ENCODE measurements at regions not wholly inside any gene's neighbourhood (a gene's known extent, or its start where the extent isn't known, plus 50 kb on each side); places are given as distances from the start of the nearest gene placed in this dataset.
A peak's percentile ranks its signal among the peaks of the same experiment; 100 is the strongest.

DNA sequence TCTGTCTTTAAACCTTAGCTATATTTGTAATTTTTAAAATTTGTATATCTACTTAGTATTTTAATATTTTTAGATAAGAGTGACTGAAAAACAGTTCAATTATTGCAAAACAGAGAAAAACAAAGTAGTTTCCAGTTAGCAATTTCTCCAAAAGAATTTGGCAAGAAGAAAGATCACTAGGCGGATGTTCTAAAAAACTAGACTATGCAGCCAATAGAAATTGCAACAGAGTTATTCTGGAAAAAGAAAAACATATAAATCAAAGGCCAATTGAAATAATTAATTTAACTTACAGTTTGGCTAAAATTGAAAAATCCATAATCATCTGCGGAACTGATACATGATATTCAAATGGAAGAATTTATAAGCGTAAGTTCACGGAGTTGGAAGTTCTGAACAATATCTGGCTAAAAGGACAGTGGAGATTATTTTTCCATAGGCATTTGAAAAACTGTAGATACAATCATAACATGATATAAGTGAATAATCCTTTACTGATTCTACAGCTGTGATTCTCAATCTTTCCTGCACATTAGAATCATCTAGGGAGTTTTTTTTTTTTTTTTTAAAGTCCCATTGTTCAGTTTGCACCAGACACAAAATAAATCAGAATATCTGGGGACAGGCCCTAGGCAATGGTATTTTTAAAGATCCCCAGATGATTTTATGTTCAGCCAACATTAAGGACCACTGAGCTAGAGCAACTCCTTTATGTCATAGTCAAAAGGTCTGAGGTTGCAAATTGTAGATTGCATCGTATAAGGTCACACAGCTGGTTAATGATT lies 605.1 kb upstream of the DAB2 start:
- DNase-seq = no peak

DNA sequence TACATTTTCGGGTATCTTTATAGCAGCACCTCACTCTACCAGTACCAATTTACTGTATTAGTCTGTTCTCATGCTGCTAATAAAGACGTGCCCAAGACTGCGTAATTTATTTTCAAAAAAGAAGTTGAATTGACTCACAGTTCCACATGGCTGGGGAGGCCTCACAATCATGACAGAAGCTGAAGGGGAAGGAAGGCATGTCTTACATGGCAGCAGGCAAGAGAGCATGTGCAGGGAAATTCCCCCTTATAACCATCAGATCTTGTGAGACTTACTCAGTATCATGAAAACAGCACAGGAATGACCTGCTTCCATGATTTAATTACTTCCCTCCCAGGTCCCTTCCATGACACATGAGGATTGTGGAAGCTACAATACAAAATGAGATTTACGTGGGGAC lies 602.6 kb upstream of the DAB2 start:
- DNase-seq = no peak

DNA sequence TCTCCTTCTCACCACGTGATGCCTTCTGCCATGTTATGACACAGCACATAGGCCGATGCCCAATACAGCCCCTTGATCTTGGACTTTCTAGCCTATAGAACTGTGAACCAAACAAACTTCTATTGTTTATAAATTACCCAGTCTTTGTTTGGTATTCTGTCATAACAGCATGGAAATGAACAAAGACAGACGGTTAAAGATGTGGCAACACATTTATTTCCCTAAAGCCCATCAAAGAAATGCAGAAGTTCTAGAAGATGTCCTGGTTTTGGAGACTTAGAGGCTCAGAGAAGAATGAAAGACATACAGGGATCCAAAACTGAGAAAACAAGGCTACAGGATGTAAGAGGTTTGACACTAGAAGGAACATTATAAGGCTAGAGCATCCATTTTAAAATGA lies 600.8 kb upstream of the DAB2 start:
- DNase-seq = no peak

- no peak for DNase-seq
Measured at GRCh38 chr5:40022057-40022456, 597.3 kb upstream of the DAB2 start.

DNA sequence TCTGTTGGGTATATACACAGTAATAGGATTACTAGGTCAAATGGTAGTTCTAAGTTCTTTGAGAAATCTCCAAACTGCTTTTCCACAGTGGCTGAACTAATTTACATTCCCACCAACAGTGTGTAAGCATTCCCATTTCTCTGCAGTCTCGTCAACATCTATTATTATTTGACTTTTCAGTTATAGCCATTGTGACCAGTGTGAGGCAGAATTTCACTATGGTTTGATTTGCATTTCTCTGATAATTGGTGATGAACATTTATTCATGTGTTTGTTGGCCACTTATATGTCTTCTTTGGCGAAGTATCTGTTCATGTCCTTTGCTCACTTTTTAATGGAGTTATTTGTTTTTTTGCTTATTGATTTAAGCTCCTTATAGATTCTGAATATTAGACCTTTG lies 596.2 kb upstream of the DAB2 start:
- DNase-seq = no peak

GRCh38 chr5:40017918-40018317 lies 593.1 kb upstream of the DAB2 start:
- no peak for DNase-seq

- DNase-seq = no peak
Measured at GRCh38 chr5:40017135-40017534, 592.4 kb upstream of the DAB2 start.

DNA sequence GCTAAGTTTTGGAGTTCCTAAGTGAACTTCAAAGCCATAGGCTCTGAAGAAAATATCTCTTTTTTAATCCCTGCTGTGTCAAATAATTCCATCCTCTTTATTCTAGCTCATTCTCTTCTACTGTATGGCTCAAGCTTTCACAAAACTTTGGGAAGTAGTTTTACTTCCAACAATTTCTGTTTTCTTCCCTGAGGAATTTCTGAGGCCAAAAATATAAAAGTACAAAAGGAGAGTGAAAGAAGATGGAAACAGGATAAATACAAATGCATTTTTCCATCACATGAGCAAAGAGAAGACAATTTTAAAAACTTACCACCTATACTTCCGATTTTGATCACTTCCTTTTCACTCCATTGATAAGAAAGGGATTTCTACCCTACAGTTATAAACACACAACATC lies 585.7 kb upstream of the DAB2 start:
- no peak for DNase-seq

DNA sequence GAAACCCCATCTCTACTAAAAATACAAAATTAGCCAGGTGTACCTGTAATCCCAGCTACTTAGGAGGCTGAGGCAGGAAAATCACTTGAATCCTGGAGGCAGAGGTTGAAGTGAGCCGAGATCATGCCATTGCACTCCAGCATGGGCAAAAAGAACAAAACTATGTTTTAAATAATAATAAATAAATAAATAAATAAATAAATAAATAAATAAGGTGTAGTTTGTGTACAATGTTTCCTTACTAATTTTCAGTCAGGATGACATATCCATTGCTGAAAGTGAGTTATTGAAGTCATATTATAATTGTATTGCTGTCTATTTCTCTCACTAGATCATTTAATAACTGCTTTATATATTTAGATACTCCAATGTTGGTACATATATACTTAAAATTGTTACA lies 581.5 kb upstream of the DAB2 start:
- DNase-seq = no peak

- DNase-seq = no peak
Measured at GRCh38 chr5:40001796-40002195, 577.0 kb upstream of the DAB2 start.

DNA sequence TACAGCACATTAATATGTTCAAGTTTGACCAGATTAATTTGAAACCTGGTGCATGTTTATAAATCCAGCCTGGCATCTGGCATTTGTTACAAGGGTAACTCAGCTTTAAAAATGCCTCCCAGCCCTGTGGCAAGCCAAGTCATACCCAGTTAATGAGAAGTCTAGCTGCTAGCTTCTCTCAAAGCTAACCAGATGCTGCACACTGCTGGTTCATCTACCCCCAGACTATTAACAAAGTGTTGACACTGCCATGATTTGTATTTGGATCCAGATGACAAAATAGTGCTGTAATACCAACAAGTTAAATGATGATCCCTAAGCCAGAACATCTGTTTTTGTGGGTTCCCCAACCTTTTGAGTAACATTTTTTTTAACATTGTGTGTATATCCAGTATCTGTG lies 573.7 kb upstream of the DAB2 start:
- DNase-seq = no peak

GRCh38 chr5:39995990-39996389 lies 571.2 kb upstream of the DAB2 start:
- DNase-seq = no peak

DNA sequence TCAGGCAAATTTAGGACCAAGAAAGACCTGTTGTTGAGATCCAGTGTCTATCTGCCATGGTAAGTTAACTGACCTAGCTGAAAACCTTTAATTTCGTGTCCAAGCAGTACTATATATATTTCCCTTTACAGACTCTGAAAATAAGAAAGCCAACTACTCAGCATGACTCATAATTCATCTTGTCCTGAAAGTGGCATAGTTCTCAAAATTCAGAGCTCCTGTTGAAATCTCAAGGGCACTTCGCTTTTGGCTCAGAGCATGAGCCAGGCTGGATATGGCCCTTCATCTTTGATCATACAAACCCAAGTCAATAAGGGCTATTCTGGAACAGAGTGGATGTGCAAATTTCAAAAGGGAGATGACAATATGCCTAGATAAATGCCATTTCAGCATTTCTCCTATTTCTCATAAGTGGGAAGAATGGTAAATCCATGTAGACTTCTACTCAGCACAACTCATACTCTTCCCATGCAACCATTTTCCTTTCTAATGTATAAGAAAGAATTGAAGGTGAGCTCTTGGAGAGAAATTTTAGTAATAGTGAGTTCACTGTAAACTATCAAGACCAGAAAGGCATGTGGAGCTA lies 567.9 kb upstream of the DAB2 start:
- no peak for DNase-seq

GRCh38 chr5:39986614-39987013 lies 561.8 kb upstream of the DAB2 start:
- DNase-seq = no peak

GRCh38 chr5:39980056-39980455 lies 555.3 kb upstream of the DAB2 start:
- DNase-seq = no peak

- no peak for DNase-seq
Measured at GRCh38 chr5:39977066-39977655, 552.4 kb upstream of the DAB2 start.

DNA sequence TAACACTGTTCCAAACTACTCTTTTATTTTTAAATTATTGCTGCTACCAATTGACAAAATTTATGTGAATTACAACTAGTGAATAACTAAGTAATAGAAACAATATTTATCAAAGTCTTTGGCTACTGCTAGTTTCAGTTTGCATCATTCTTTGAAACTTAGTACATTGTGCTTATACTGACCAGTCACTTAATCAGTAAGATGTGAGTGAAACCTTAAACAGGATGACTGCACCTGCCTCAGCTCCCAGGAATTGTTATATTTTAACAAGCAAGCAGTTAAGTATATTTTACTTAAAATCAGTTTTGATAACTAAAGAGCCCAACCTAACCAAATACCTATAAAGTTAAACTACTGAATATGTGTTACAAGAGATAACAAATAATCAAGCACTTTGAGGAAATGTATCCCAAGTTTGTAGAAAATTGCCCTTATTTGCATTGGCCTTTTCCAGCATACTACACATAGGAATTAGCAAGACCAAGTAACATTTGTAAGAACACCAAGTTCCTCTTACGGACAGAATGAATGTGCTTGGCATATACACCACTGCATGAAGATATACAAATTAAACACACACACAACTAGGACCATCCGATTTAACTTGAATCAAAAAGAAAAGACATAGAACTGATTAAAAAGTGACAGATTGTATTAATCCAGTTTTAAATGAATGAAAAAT lies 545.5 kb upstream of the DAB2 start:
- DNase-seq = no peak

DNA sequence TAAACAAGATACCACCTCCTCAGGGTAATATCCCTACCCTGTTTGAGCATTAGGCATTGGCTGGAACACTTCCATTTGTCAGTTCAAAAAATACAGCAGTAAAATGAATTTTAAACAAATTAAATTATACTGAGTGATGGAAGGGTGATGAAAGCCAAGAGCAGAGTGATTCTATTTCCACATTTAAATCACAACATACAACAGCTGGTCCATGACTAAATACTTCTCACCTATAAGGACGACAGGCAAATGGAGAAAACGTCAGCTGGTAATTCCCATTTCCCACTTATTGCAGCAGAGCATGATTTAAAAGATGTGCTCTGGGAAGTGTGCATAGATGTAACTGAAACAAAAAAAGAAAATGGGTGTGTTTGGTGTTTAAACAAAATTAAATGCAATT lies 543.6 kb upstream of the DAB2 start:
- DNase-seq = no peak

DNA sequence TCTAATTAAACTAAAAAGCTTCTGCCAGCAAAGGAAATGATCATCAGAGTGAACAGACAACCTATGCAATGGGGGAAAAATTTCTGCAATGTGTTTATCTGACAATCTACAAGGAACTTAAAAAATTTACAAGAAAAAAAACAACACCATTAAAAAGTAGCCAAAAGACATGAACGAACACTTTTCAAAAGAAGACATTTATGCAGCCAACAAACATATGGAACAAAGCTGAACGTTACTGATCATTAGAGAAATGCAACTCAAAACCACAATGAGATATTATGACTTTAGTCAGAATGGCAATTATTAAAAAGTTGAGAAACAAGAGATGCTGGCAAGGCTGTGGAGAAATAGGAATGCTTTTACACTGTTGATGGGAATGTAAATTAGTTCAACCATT lies 530.4 kb upstream of the DAB2 start:
- no peak for DNase-seq

DNA sequence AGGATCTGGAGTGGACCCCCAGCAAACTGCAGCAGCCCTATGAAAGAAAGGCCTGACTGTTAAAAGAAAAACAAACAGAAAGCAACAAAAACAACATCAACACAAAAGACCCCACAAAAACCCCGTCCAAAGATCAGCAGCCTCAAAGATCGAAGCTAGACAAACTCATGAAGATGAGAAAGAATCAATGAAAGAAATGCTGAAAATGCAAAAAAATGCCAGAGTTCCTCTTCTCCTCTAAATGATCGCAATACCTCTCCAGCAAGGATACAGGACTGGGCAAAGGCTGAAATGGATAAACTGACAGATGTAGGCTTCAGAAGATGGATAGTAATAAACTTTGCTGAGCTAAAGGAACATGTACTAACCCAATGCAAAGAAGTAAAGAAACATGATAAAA lies 526.3 kb upstream of the DAB2 start:
- no peak for DNase-seq

- peak; percentile 36 to 70 for DNase-seq
Measured at GRCh38 chr5:39948867-39949468, 524.2 kb upstream of the DAB2 start.

DNA sequence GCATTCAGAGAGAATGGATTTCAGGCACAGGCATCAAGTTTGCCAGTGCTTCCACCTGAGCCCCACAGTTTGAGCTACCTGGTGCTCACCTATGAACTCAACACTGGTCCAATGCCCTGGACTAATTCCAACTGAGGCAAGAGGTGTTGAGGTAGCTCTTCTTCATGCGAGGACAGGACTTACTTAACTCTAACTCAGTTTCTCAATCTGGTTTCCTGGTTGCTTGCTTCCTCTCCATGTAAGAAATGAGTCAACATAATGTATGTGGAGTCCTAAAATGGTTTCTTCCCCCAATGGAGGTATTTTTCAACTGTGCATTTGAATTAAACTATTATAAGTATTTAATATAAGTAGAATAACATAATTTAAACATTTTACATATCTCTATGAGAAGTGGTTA lies 523.6 kb upstream of the DAB2 start:
- DNase-seq = no peak

- DNase-seq = no peak
Measured at GRCh38 chr5:39947657-39948056, 522.9 kb upstream of the DAB2 start.

All from NCI-H524 (cell line).